Activated B cell treated with CpG ODN at 0.5 μM for 24 hours (primary cell): ENCODE measurements at regions not wholly inside any gene's neighbourhood (a gene's known extent, or its start where the extent isn't known, plus 50 kb on each side); places are given as distances from the start of the nearest gene placed in this dataset.

Source experiments
- ATAC-seq: fragments of 200-7000 bp; cut with Tn5 transposase; one replicate; pipeline ENCODE4 v1.10.0; 2021; ENCODE audit warnings: low read depth, mild to moderate bottlenecking, moderate library complexity
- CTCF ChIA-PET: fragments of 350-600 bp; sonication (Branson Sonifier 250); formaldehyde crosslinking; loops from one replicate; lab custom pipeline; 2021; ENCODE audit warnings: antibody characterized with exemption; lab: Charles Lee
- POLR2A ChIA-PET: fragments of 350-600 bp; sonication (Branson Sonifier 250); formaldehyde crosslinking; loops from one replicate; lab custom pipeline; 2021; ENCODE audit warnings: antibody characterized with exemption; lab: Charles Lee
- DNase-seq: peaks from one replicate; pipeline ENCODE4 v3.0.0; 2022
- H3K27ac Mint-ChIP-seq: one replicate; pipeline ENCODE4 v1.8.0; 2020; ENCODE audit warnings: mixed read lengths
- H3K27me3 Mint-ChIP-seq: one replicate; pipeline ENCODE4 v1.8.0; 2021; ENCODE audit warnings: mixed read lengths
- H3K36me3 Mint-ChIP-seq: one replicate; pipeline ENCODE4 v1.8.0; 2021; ENCODE audit warnings: low read depth, mixed read lengths
- H3K4me1 Mint-ChIP-seq: one replicate; pipeline ENCODE4 v1.8.0; 2021; ENCODE audit warnings: mixed read lengths
- H3K4me3 Mint-ChIP-seq: one replicate; pipeline ENCODE4 v1.8.0; 2020; ENCODE audit warnings: mild to moderate bottlenecking, mixed read lengths
- H3K9me3 Mint-ChIP-seq: one replicate; pipeline ENCODE4 v1.8.0; 2020; ENCODE audit warnings: mixed read lengths
- intact Hi-C: fragments of 100-400 bp; cut with micrococcal nuclease; formaldehyde crosslinking; loops from one replicate; pipeline ENCODE4 v1.15.1; 2024
- TF ChIP-seq, protein P1 (sequence below): fragments of 200-600 bp; IDR thresholded peaks from one replicate; pipeline ENCODE4 v1.8.0; 2022; ENCODE audit warnings: antibody characterized with exemption, mild to moderate bottlenecking

DNA sequence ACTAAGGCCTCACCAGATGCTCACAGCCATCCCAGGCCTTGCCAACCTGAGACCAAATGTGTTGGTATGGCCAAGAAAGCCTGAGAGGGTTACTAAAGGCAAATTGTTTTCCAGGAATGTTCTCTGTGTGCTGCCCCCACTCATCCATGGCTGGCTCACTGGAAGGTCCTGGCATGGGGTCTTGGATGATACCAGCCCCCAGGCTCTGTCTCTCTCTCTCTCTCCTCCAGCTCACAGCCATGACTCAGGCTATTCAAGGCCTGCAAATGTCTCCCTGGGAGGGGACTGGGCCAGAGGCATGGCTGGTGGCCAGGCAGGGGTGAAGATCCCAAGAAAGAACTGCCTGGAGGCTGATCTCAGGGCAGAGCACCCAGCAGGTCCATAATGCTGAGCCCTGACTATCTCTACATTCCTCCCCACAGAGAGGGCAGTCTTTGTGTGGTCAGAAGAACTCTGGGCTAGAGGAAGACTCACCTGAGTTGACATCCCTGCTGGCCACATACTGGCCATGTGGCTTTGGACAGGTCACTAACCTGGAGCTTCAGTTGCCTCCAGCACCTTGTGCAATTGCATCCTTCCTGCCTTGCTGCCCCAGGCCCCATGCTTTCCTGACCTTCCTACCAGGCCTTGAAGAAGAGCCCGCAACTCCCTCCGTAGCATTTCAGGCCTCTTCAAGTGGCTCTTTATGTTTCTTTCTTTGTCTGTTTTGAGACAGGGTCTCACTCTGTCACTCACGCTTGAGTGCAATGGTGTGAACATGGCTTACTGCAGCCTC, 150.4 kb downstream of the ZFP36L2 start:
- no peak for ATAC-seq
- no peaks in the 10 kb centered on the region for H3K36me3 Mint-ChIP-seq
- CTCF ChIA-PET = no interaction called here

DNA sequence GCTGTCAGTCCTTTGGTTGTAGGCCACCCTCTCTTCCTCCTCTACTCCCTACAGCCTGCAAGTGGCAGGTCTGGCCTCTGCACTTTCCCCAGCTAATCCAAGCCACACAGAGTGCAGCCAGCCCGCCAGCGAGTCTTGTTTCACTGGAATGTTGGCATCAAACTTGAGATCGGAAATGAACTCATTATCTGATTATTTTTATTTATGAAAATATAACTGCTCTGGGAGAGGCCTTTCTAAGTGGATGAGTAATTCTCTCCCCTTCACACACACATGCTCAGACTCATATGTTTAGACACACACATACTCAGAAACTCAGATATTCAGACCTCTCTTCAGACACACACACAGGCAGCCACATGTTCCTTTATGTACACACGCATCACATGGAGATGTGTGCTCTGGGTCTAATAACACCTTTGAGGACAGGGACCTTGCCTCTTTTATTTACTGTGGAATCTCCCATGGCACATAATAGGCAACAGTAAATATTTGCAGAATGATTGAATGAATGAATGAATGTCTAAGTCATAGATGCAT, 151.3 kb downstream of the ZFP36L2 start:
- ATAC-seq (no peak), DNase-seq (no peak)
- intact Hi-C loops = no loop called here
- TF ChIP-seq, protein P1, sequence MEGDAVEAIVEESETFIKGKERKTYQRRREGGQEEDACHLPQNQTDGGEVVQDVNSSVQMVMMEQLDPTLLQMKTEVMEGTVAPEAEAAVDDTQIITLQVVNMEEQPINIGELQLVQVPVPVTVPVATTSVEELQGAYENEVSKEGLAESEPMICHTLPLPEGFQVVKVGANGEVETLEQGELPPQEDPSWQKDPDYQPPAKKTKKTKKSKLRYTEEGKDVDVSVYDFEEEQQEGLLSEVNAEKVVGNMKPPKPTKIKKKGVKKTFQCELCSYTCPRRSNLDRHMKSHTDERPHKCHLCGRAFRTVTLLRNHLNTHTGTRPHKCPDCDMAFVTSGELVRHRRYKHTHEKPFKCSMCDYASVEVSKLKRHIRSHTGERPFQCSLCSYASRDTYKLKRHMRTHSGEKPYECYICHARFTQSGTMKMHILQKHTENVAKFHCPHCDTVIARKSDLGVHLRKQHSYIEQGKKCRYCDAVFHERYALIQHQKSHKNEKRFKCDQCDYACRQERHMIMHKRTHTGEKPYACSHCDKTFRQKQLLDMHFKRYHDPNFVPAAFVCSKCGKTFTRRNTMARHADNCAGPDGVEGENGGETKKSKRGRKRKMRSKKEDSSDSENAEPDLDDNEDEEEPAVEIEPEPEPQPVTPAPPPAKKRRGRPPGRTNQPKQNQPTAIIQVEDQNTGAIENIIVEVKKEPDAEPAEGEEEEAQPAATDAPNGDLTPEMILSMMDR = no peak
- H3K27ac Mint-ChIP-seq = no peak overlapping the region
- H3K4me1 Mint-ChIP-seq = no peaks in the 10 kb centered on the region
- H3K27me3 Mint-ChIP-seq = no peaks in the 10 kb centered on the region
- ChIA-PET CTCF (no interaction called here), POLR2A (no interaction called here)
- H3K36me3 Mint-ChIP-seq = no peaks in the 10 kb centered on the region
- H3K4me3 Mint-ChIP-seq = no peak overlapping the region
- no peaks in the 10 kb centered on the region for H3K9me3 Mint-ChIP-seq

More for the DNA sequence above, 150.4 kb downstream of the ZFP36L2 start:
- no peaks in the 10 kb centered on the region for H3K9me3 Mint-ChIP-seq
- no peaks in the 10 kb centered on the region for H3K4me1 Mint-ChIP-seq
- no peak for DNase-seq
- H3K4me3 Mint-ChIP-seq = no peak overlapping the region
- H3K27ac Mint-ChIP-seq = no peak overlapping the region
- TF ChIP-seq, protein P1 = no peak
- H3K27me3 Mint-ChIP-seq = no peaks in the 10 kb centered on the region
- intact Hi-C loops = no loop called here
- POLR2A ChIA-PET = no interaction called here

DNA sequence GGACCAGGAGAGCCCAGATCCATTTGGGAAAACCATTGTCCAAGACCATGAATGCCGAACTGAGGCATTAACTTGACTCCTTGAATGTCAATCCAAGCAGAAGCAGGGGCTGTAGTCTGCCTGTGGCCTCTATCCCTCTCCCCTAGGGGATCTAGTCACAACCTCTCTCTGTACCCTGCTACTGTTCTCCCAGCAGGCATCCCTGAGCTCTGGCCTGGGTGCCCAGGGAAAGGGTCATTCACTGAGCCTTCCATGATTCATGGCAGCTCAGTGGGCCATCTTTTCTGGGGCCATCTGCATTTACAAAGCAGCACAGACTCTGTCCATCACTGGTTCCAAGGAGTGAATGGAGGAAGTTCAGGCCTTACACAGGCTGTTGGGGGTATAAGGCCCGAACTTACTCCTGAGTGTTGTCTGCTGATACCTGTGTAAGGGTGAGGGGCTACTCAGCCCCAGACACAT, 151.8 kb downstream of the ZFP36L2 start:
- Mint-ChIP-seq H3K9me3 (no peaks in the 10 kb centered on the region), H3K27me3 (no peaks in the 10 kb centered on the region), H3K27ac (no peak overlapping the region), H3K36me3 (no peaks in the 10 kb centered on the region), H3K4me3 (no peak overlapping the region), H3K4me1 (no peaks in the 10 kb centered on the region)
- intact Hi-C loops = no loop called here
- TF ChIP-seq, protein P1 = no peak
- no peak for DNase-seq
- ChIA-PET POLR2A (no interaction called here), CTCF (no interaction called here)
- no peak for ATAC-seq

DNA sequence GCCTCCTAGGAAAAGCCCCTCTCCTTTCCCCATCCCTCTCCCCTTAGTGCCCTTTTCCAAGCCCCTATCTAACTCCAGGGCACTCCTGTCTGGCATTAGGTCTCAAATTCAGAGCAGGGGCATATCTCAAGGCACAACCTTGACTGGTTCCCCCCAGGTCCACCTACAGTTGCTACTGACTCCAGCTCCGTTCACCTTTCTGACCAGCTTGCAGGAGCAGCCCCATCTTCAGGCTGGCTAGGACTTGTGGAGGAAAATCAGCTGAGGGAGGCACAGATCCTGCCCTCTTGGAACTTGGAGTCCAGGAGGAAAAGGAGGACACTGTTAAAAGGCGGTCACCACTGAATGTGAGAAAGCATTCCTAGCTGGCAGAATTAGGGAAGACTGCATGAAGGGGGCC, 152.4 kb downstream of the ZFP36L2 start:
- H3K4me3 Mint-ChIP-seq = no peak overlapping the region
- H3K4me1 Mint-ChIP-seq = no peaks in the 10 kb centered on the region
- H3K9me3 Mint-ChIP-seq = no peaks in the 10 kb centered on the region
- ChIA-PET POLR2A (no interaction called here), CTCF (no interaction called here)
- TF ChIP-seq, protein P1 = no peak
- ATAC-seq (no peak), DNase-seq (no peak)
- no peaks in the 10 kb centered on the region for H3K27me3 Mint-ChIP-seq
- intact Hi-C loops = no loop called here
- no peak overlapping the region for H3K27ac Mint-ChIP-seq
- H3K36me3 Mint-ChIP-seq = no peaks in the 10 kb centered on the region

DNA sequence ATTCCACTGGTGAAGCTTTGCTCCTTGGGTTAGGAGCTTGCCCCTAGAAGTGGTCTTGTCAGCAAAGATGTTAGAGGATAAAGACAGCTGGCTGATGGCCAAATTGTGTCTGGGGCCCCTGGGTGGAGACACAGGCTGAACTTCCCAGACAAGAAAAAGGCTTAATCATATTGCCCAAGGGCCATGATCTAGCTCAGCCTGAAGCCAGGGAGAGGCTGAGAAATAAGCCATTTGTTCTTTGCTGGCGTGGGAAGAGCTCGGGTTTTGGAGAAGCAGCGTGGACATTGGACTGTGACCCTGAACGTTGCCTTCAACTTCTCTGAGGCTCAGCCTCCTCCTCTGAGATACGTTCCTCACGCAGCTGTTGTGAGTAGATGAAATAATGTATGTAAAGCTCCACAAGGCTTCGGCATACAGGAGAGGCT, 153.0 kb downstream of the ZFP36L2 start:
- Mint-ChIP-seq H3K36me3 (no peaks in the 10 kb centered on the region), H3K4me3 (no peak overlapping the region), H3K9me3 (no peaks in the 10 kb centered on the region), H3K27me3 (no peaks in the 10 kb centered on the region), H3K27ac (no peak overlapping the region), H3K4me1 (no peaks in the 10 kb centered on the region)
- ATAC-seq = no peak
- POLR2A ChIA-PET = no interaction called here
- intact Hi-C loops = no loop called here
- CTCF ChIA-PET = no interaction called here
- no peak for DNase-seq
- TF ChIP-seq, protein P1 = no peak
